CD4-positive, alpha-beta T cell (primary cell): ENCODE measurements at regions not wholly inside any gene's neighbourhood (a gene's known extent, or its start where the extent isn't known, plus 50 kb on each side); places are given as distances from the start of the nearest gene placed in this dataset.

Experiments
- ATAC-seq: fragments of 200-7000 bp; cut with Tn5 transposase; one replicate; pipeline ENCODE4 v1.10.0; 2022; ENCODE audit warnings: mild to moderate bottlenecking; ENCODE audit not compliant: poor library complexity
- CTCF ChIA-PET: fragments of 350-600 bp; sonication (Branson Sonifier 250); formaldehyde crosslinking; loops from one replicate; lab custom pipeline; 2021; ENCODE audit warnings: antibody characterized with exemption, inconsistent platforms; lab: Charles Lee
- POLR2A ChIA-PET: fragments of 350-600 bp; sonication (Branson Sonifier 250); formaldehyde crosslinking; loops from one replicate; lab custom pipeline; 2021; ENCODE audit warnings: antibody characterized with exemption, inconsistent platforms; lab: Charles Lee
- DNase-seq, 14 experiments: peaks; one replicate each; pipeline ENCODE4 v3.0.0-alpha.2; 2013 to 2020; ENCODE audit warnings: mixed read lengths in 2 of 14
- H3K27ac ChIP-seq, 2 donors: one replicate each; pipeline versions ENCODE4 v1.5.1 to v1.7.0; 2013; ENCODE audit warnings: low read length in 2 of 2, low read depth in 1 of 2, mild to moderate bottlenecking in 1 of 2
- H3K27me3 ChIP-seq, 2 experiments: 1 replicate in 1 of 2; 2 replicates in 1 of 2; pipeline versions ENCODE4 v1.6.1 to v1.7.0; 2013; ENCODE audit warnings: low read length in 2 of 2, control low read depth in 1 of 2, mild to moderate bottlenecking in 1 of 2, moderate library complexity in 1 of 2; ENCODE audit not compliant: insufficient read depth in 2 of 2, control insufficient read depth in 1 of 2
- H3K36me3 ChIP-seq: one replicate; pipeline ENCODE4 v1.6.1; 2013; ENCODE audit warnings: low read length, control low read depth; ENCODE audit not compliant: insufficient read depth
- H3K4me1 ChIP-seq: one replicate; pipeline ENCODE4 v1.6.1; 2013; ENCODE audit warnings: low read length, control low read depth; ENCODE audit not compliant: insufficient read depth
- H3K4me3 ChIP-seq: one replicate; pipeline ENCODE4 v1.5.1; 2013; ENCODE audit warnings: mild to moderate bottlenecking, low read length, moderate library complexity
- H3K9me3 ChIP-seq, 2 experiments: 1 replicate in 1 of 2; 2 replicates in 1 of 2; pipeline versions ENCODE4 v1.6.1 to v1.7.0; 2013; ENCODE audit warnings: low read length in 2 of 2, mild to moderate bottlenecking in 2 of 2, control low read depth in 1 of 2, moderate library complexity in 1 of 2; ENCODE audit not compliant: control insufficient read depth in 1 of 2, insufficient read depth in 1 of 2
- H3K27ac Mint-ChIP-seq: one replicate; pipeline ENCODE4 v1.8.0; 2020; ENCODE audit warnings: mixed read lengths
- H3K27me3 Mint-ChIP-seq: one replicate; pipeline ENCODE4 v1.8.0; 2021; ENCODE audit warnings: mixed read lengths
- H3K36me3 Mint-ChIP-seq: one replicate; pipeline ENCODE4 v1.8.0; 2021; ENCODE audit warnings: low read depth, mixed read lengths
- H3K4me1 Mint-ChIP-seq: one replicate; pipeline ENCODE4 v1.8.0; 2021; ENCODE audit warnings: low read depth, mixed read lengths
- H3K4me3 Mint-ChIP-seq: one replicate; pipeline ENCODE4 v1.8.0; 2020; ENCODE audit warnings: mild to moderate bottlenecking, mixed read lengths
- H3K9me3 Mint-ChIP-seq: one replicate; pipeline ENCODE4 v1.8.0; 2020; ENCODE audit warnings: mixed read lengths
- CTCF ChIP-seq: fragments of 200-600 bp; IDR thresholded peaks from one replicate; pipeline ENCODE4 v1.8.0; 2022; ENCODE audit warnings: antibody characterized with exemption, mild to moderate bottlenecking
- intact Hi-C, 2 experiments: fragments of 100-400 bp; cut with DNase I in 1 of 2; cut with micrococcal nuclease in 1 of 2; formaldehyde crosslinking; loops; one replicate each; pipeline versions ENCODE4 v1.15.1 to v1.9.0; 2023 to 2025; cut with DNase I, micrococcal nuclease

- Histone ChIP-seq H3K27ac (no peak overlapping the region), H3K4me1 (no peaks in the 10 kb centered on the region), H3K27me3 (no peaks in the 10 kb centered on the region), H3K9me3 (no peaks in the 10 kb centered on the region), H3K36me3 (no peaks in the 10 kb centered on the region), H3K4me3 (no peak overlapping the region)
- Mint-ChIP-seq H3K9me3 (no peaks in the 10 kb centered on the region), H3K36me3 (no peaks in the 10 kb centered on the region), H3K27ac (no peak overlapping the region), H3K4me1 (no peaks in the 10 kb centered on the region), H3K27me3 (no peaks in the 10 kb centered on the region), H3K4me3 (no peak overlapping the region)
- CTCF ChIA-PET = no interaction called here
- DNase-seq (no peak), ATAC-seq (no peak)
- no peak for TF ChIP-seq CTCF
- intact Hi-C loops = no loop called here
- POLR2A ChIA-PET = no interaction called here
These were observed 374.8 kb downstream of the EFNA5 start for GRCh38 chr5:107295914-107296313.

- H3K9me3 Mint-ChIP-seq = no peaks in the 10 kb centered on the region
- no peaks in the 10 kb centered on the region for H3K4me1 ChIP-seq
- CTCF ChIA-PET = no interaction called here
- intact Hi-C loops = no loop called here
- no peak for DNase-seq
- no peaks in the 10 kb centered on the region for H3K36me3 ChIP-seq
- H3K4me3 Mint-ChIP-seq = no peak overlapping the region
- H3K4me1 Mint-ChIP-seq = no peaks in the 10 kb centered on the region
- no peaks in the 10 kb centered on the region for H3K27me3 ChIP-seq
- no peak for TF ChIP-seq CTCF
- POLR2A ChIA-PET = no interaction called here
- no peaks in the 10 kb centered on the region for H3K9me3 ChIP-seq
- no peak overlapping the region for H3K27ac Mint-ChIP-seq
- no peak for ATAC-seq
- no peak overlapping the region for H3K27ac ChIP-seq
- no peak overlapping the region for H3K4me3 ChIP-seq
- H3K36me3 Mint-ChIP-seq = no peaks in the 10 kb centered on the region
- H3K27me3 Mint-ChIP-seq = no peaks in the 10 kb centered on the region
These were observed 376.1 kb downstream of the EFNA5 start for GRCh38 chr5:107294669-107295068.

GRCh38 chr5:107294211-107294550 is 376.6 kb downstream of the EFNA5 start:
- intact Hi-C loops = no loop called here
- POLR2A ChIA-PET = no interaction called here
- Histone ChIP-seq H3K4me1 (no peaks in the 10 kb centered on the region), H3K4me3 (no peak overlapping the region), H3K27ac (no peak overlapping the region), H3K27me3 (no peaks in the 10 kb centered on the region), H3K36me3 (no peaks in the 10 kb centered on the region), H3K9me3 (no peaks in the 10 kb centered on the region)
- H3K9me3 Mint-ChIP-seq = no peaks in the 10 kb centered on the region
- no peak for TF ChIP-seq CTCF
- H3K36me3 Mint-ChIP-seq = no peaks in the 10 kb centered on the region
- H3K4me3 Mint-ChIP-seq = no peak overlapping the region
- no peak overlapping the region for H3K27ac Mint-ChIP-seq
- no peaks in the 10 kb centered on the region for H3K4me1 Mint-ChIP-seq
- DNase-seq (peak in 2 of 14 experiments; percentile 12 to 19), ATAC-seq (no peak)
- peaks cover 4% of the 10 kb centered on the region for H3K27me3 Mint-ChIP-seq
- CTCF ChIA-PET = no interaction called here
